HepG2 (cell line): ENCODE measurements at regions not wholly inside any gene's neighbourhood (a gene's known extent, or its start where the extent isn't known, plus 50 kb on each side); places are given as distances from the start of the nearest gene placed in this dataset.

Experiments used
- HOXA5 ChIP-seq: sonication (generic); formaldehyde crosslinking; IDR thresholded peaks from 2 replicates; pipeline ENCODE4 v1.4.0; 2020; ENCODE audit warnings: missing genetic modification reagents
- NBN ChIP-seq: fragments of 450-650 bp; conservative IDR thresholded peaks from 2 replicates; pipeline ENCODE4 v1.6.1; 2017
- SNAI1 ChIP-seq: sonication (generic); formaldehyde crosslinking; IDR thresholded peaks from 2 replicates; pipeline ENCODE4 v1.5.0; 2020; ENCODE audit warnings: mild to moderate bottlenecking, missing genetic modification reagents, borderline replicate concordance
- SOX6 ChIP-seq, 2 experiments: fragments of 450-650 bp in 1 of 2; sonication (generic) in 1 of 2; formaldehyde crosslinking in 1 of 2; IDR thresholded peaks; 2 replicates each; pipeline versions ENCODE4 v1.4.0 to v1.6.1; 2017 to 2020; ENCODE audit warnings: antibody characterized with exemption in 1 of 2, mild to moderate bottlenecking in 1 of 2, missing genetic modification reagents in 1 of 2
- SPEN ChIP-seq: sonication (generic); formaldehyde crosslinking; IDR thresholded peaks from 2 replicates; pipeline ENCODE4 v1.5.1; 2020; ENCODE audit warnings: low read depth, mild to moderate bottlenecking, missing genetic modification reagents
- ZBTB38 ChIP-seq: sonication (generic); formaldehyde crosslinking; IDR thresholded peaks from 2 replicates; pipeline ENCODE4 v1.5.1; 2020; ENCODE audit warnings: mild to moderate bottlenecking, missing genetic modification reagents
- ZNF550 ChIP-seq: sonication (generic); formaldehyde crosslinking; IDR thresholded peaks from 2 replicates; pipeline ENCODE4 v1.4.0; 2020; ENCODE audit warnings: mild to moderate bottlenecking, missing genetic modification reagents, borderline replicate concordance
- ZNF589 ChIP-seq: sonication (generic); formaldehyde crosslinking; conservative IDR thresholded peaks from 2 replicates; pipeline ENCODE4 v1.8.0; 2022; ENCODE audit warnings: mild to moderate bottlenecking, moderate library complexity, missing genetic modification reagents
- TF ChIP-seq, protein P1 (sequence below): sonication (generic); formaldehyde crosslinking; IDR thresholded peaks from 2 replicates; pipeline ENCODE4 v1.4.0; 2020; ENCODE audit warnings: missing genetic modification reagents, borderline replicate concordance
- TF ChIP-seq, protein P2 (sequence below): sonication (generic); formaldehyde crosslinking; IDR thresholded peaks from 2 replicates; pipeline ENCODE4 v1.8.1; 2023; ENCODE audit warnings: mild to moderate bottlenecking, inconsistent platforms, moderate library complexity, missing genetic modification reagents, borderline replicate concordance
- TF ChIP-seq, protein P3 (sequence below): sonication (generic); formaldehyde crosslinking; IDR thresholded peaks from 2 replicates; pipeline ENCODE4 v1.4.0; 2020; ENCODE audit warnings: mild to moderate bottlenecking, missing genetic modification reagents, borderline replicate concordance

DNA sequence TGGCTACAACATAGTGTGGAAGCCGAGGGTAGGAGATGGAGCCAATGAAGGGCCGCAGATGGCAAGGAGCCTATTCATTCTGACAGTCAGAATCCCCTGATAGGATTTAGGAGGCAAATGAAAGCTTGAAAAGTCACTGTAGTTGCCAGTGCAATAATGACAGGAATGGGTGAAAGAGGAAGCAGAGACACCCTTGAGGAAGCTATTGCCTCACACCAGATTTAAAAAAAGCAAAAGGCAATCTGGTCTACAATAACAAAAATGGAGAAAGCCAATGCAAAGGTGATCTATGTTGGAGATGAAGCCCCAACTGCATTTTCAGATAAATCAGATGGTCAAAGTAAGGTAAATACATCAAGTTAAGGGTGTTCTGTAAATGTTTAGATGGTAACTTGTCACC lies 158.5 kb downstream of the TUBA3C start (continued):
- TF ChIP-seq, protein P1, sequence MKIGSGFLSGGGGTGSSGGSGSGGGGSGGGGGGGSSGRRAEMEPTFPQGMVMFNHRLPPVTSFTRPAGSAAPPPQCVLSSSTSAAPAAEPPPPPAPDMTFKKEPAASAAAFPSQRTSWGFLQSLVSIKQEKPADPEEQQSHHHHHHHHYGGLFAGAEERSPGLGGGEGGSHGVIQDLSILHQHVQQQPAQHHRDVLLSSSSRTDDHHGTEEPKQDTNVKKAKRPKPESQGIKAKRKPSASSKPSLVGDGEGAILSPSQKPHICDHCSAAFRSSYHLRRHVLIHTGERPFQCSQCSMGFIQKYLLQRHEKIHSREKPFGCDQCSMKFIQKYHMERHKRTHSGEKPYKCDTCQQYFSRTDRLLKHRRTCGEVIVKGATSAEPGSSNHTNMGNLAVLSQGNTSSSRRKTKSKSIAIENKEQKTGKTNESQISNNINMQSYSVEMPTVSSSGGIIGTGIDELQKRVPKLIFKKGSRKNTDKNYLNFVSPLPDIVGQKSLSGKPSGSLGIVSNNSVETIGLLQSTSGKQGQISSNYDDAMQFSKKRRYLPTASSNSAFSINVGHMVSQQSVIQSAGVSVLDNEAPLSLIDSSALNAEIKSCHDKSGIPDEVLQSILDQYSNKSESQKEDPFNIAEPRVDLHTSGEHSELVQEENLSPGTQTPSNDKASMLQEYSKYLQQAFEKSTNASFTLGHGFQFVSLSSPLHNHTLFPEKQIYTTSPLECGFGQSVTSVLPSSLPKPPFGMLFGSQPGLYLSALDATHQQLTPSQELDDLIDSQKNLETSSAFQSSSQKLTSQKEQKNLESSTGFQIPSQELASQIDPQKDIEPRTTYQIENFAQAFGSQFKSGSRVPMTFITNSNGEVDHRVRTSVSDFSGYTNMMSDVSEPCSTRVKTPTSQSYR (CRISPR knock-in tag): no peak
- TF ChIP-seq, protein P2, sequence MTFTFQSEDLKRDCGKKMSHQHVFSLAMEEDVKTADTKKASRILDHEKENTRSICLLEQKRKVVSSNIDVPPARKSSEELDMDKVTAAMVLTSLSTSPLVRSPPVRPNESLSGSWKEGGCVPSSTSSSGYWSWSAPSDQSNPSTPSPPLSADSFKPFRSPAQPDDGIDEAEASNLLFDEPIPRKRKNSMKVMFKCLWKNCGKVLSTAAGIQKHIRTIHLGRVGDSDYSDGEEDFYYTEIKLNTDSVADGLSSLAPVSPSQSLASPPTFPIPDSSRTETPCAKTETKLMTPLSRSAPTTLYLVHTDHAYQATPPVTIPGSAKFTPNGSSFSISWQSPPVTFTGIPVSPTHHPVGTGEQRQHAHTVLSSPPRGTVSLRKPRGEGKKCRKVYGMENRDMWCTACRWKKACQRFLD (CRISPR knock-in tag): no peak
- TF ChIP-seq ZBTB38 (CRISPR knock-in tag) (no peak), NBN (no peak), HOXA5 (CRISPR knock-in tag) (no peak), SPEN (CRISPR knock-in tag) (no peak), ZNF589 (no peak), ZNF550 (CRISPR knock-in tag) (no peak), SOX6 (IDR thresholded peaks at IDR 0.05) (no peak), SOX6 (CRISPR knock-in tag; IDR thresholded peaks at IDR 0.05) (no peak), SNAI1 (CRISPR knock-in tag) (no peak)
- TF ChIP-seq, protein P3, sequence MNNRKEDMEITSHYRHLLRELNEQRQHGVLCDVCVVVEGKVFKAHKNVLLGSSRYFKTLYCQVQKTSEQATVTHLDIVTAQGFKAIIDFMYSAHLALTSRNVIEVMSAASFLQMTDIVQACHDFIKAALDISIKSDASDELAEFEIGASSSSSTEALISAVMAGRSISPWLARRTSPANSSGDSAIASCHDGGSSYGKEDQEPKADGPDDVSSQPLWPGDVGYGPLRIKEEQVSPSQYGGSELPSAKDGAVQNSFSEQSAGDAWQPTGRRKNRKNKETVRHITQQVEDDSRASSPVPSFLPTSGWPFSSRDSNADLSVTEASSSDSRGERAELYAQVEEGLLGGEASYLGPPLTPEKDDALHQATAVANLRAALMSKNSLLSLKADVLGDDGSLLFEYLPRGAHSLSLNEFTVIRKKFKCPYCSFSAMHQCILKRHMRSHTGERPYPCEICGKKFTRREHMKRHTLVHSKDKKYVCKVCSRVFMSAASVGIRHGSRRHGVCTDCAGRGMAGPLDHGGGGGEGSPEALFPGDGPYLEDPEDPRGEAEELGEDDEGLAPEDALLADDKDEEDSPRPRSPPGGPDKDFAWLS (CRISPR knock-in tag): no peak
- TF ChIP-seq, all 625 proteins: peak for 0
